Gastroesophageal sphincter (tissue), 3 donors: ENCODE measurements at regions not wholly inside any gene's neighbourhood (a gene's known extent, or its start where the extent isn't known, plus 50 kb on each side); places are given as distances from the start of the nearest gene placed in this dataset.

Source experiments
- EP300 ChIP-seq: sonication (generic); formaldehyde crosslinking; IDR thresholded peaks from one replicate; pipeline ENCODE4 v1.6.1; 2017; ENCODE audit warnings: antibody characterized with exemption, mild to moderate bottlenecking
- POLR2A ChIP-seq, 2 donors: fragments of 450-650 bp; IDR thresholded peaks; one replicate each; pipeline ENCODE4 v1.6.1; 2017; ENCODE audit warnings: antibody characterized with exemption in 2 of 2, mild to moderate bottlenecking in 2 of 2, moderate library complexity in 1 of 2
- TF ChIP-seq, protein P1 (sequence below), 4 experiments: fragments of 200-600 bp in 2 of 4; fragments of 450-650 bp in 2 of 4; sonication (generic) in 1 of 4; IDR thresholded peaks; one replicate each; pipeline ENCODE4 v1.5.1; 2017 to 2019; ENCODE audit warnings: antibody characterized with exemption in 4 of 4, mild to moderate bottlenecking in 2 of 4, moderate library complexity in 2 of 4

DNA sequence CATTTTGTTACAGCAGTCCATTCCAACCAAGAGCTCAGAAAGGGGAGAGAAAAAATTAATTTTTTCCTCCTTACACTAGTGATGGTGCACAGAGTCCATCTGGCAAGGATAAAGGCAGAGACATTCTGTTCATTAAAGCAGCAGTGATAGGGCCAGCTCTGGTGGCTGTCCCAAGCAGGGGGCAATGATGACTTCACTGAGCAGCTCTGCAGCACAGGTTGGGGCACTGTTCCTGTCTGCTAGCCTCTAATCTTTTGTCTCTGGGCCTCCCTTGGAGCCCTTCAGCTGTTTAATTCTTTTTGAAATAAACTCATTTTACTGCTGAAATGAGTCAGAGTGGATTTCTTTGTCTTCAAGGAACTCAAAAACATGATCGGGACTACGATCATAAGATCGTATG is 200.9 kb upstream of the PLXNC1 start:
- TF ChIP-seq, protein P1, sequence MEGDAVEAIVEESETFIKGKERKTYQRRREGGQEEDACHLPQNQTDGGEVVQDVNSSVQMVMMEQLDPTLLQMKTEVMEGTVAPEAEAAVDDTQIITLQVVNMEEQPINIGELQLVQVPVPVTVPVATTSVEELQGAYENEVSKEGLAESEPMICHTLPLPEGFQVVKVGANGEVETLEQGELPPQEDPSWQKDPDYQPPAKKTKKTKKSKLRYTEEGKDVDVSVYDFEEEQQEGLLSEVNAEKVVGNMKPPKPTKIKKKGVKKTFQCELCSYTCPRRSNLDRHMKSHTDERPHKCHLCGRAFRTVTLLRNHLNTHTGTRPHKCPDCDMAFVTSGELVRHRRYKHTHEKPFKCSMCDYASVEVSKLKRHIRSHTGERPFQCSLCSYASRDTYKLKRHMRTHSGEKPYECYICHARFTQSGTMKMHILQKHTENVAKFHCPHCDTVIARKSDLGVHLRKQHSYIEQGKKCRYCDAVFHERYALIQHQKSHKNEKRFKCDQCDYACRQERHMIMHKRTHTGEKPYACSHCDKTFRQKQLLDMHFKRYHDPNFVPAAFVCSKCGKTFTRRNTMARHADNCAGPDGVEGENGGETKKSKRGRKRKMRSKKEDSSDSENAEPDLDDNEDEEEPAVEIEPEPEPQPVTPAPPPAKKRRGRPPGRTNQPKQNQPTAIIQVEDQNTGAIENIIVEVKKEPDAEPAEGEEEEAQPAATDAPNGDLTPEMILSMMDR (IDR thresholded peaks at IDR 0.05), result no peak
- TF ChIP-seq POLR2A (IDR thresholded peaks at IDR 0.05) (no peak), EP300 (no peak)
